NCI-H2196 treated with DMSO at 0.1 percent for 48 hours (cell line): ENCODE measurements at regions not wholly inside any gene's neighbourhood (a gene's known extent, or its start where the extent isn't known, plus 50 kb on each side); places are given as distances from the start of the nearest gene placed in this dataset.
"Not testable (repeated sequence)": the region's sequence is repeated elsewhere in the genome, so short reads cannot be mapped to it uniquely, and the experiment has no call there.

ENCODE experiments used
- DNase-seq: peaks from one replicate; lab custom pipeline; 2025; ENCODE audit not compliant: unreplicated experiment; lab: John Stamatoyannopoulos, UW

DNA sequence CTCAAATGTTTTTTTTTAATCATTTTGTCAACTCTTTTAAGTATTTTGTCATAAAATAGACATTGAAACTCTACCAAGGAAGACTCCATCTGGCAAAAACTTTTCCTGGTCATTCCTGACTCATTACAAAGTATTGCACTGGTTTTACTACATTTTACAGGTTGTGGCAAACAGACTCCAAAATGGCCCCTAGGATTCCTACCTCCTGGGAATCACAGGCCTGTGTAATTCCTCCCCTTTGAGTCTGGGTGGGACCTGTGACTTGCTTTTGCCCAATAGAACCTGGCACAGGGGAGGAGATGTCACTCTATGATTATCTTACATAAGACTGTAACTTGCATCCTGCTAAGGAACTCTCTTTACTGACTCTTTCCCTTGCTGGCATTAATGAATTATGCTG, 123.6 kb upstream of the KCNJ6 start:
- no peak for DNase-seq

DNA sequence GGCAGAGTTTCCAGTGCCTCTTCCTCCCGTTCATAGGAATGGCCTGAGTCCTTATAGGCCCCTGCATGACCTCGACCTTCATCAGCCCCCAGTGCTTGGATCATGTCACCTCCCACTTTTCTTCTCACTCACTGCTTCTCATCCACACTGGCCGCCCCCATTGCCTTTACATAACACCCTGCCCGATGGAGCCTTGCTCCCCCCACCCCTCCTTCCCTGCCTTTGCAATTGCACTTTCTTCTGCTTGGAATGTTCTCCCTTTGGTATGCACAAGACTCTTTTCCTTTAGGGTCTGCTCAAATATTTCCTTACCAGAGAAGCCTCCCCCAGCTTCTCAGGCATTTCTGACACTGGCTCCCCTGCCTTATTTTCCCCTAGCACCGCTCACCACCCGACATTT, 125.2 kb upstream of the KCNJ6 start:
- no peak for DNase-seq

DNA sequence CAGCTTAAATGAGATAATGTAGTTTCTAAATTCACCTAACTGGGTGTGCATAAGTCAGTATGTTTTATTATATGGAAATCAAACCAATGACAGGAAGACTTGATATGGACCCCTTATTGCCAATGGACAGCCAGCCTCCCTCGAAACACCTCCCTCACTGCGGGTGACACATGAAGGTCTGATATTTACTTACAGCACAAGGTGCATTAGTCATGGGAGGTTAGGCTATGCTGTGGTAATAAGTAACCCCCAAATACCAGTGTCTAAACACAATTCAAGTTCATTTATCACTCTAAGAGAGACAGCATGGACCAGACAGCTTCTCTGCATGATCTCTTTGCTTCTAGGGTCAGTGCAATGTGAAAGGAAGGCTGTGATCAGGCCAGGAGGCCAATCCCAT, 126.0 kb upstream of the KCNJ6 start:
- DNase-seq, result no peak

DNA sequence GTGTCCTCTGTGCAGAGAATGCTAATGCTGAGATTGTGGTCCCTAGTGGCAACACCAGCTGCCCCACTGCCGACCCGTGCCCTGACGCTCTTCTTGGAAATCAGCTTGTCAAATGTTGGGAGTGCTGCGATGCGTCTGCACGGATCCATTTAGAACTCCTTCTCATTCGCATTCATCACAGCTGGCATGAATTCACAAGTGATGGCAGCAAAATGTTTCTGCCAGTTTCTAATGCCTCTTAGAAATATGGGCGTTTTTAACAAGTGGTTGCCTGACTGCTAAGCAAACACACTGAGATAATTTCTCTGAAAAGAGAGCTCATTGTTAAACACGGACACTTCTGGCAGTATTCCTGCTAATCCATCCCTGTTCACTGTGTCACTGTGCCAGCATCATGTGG, 131.9 kb upstream of the KCNJ6 start:
- DNase-seq, result peak; percentile 72

DNA sequence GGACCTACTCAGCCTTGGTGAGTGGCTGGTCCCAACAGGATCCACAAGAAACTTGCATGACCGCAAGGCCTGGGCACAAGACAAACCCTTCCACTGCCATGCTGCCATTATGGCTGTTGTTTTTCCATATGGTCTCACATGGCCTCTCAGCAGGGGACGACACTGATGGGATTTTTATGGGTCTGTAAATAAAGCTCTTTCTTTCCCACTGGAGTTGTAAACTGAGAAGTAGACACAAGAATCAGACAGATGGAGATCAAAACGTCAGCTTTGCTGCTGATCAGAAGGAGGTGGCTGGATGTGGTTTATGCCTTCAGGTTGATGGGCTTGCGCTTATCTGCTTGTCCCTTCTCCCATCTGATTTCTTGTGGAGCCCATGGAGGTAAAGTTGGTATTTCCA, 138.1 kb upstream of the KCNJ6 start:
- DNase-seq, result no peak

DNA sequence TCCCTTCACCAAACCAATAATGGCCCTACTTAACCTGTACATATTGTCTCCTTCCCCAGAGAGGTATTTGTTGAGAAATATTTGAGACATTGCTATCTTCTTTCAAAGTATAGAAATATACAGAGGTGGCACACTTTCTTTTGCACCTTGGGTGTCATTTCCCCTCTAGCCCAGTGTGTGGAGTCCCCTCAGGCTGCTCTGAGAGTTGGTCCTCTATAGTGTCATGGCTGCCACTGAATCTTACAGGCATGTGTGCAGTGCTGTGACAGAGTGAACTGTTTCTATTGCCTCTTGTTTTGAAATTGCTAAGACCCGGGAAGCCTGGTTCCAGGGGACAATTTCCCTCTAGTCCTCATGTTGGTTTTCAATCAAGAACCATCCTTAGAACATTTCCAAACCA, 140.2 kb upstream of the KCNJ6 start:
- DNase-seq, result no peak

DNA sequence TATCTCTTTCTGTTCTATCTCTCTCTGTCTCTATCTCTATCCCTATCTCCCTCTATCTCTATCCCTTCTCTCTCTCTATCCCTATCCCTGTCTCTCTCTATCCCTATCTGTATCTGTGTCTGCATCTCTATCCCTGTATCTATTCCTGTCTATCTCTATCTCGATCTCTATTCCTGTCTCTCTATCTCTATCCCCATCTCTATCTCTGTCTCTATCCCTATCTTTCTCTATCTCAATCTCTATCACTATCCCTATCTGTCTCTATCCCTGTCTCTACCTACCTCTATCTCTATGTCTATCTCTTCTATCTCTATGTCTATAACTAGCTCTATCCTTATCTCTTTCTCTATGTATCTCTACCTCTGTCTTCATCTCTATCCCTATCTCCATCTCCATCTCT, 141.4 kb upstream of the KCNJ6 start:
- DNase-seq, result no peak

DNA sequence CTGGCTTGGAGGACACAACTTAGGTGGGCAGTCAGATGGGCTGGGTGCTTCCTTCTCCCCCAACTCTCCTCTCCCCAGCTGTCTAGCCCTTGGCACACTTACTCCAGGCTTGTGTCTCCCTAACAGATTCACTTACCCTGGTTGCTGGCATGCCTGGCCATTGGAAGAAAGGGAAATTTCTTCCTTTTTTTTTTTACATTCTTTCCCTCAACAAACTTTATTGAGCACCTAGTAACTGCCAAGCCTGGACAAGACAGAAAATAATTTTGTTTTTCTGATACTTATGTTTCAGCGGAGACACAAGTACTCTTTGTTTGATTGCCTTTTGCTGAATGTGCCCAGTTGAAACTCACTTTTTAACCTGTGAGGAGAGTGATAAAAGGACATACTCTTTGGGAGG, 144.3 kb upstream of the KCNJ6 start:
- DNase-seq, result no peak

DNA sequence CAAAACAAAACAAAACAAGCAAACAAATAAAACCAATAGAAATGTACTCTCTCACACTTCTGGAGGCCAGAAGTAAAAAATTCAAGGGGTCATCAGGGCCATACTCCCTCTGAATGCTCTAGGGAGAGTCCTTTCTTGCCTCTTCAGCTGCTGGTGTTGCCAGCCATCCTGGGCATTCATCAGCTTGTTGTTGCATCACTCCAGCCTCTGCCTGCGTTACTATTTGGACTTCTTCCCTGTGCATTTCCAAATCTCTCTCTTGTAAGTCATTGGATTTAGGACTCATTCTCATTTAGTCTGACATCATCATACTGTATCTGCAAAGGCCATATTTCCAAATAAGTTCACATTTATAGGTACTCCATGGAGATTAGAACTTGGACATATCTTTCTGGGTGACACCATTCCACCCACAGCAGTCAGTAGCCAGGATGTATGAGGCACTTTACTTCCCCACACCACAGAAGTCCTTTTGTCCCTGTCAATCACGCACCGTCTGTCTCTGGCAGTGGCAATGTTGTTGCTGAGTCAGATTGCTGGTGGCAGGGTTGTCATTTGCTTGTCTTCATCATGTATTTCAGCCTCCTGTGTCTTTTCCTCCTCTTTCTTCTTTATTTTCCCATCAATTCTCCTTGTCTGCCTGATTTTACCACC, 151.0 kb upstream of the KCNJ6 start:
- no peak for DNase-seq

DNA sequence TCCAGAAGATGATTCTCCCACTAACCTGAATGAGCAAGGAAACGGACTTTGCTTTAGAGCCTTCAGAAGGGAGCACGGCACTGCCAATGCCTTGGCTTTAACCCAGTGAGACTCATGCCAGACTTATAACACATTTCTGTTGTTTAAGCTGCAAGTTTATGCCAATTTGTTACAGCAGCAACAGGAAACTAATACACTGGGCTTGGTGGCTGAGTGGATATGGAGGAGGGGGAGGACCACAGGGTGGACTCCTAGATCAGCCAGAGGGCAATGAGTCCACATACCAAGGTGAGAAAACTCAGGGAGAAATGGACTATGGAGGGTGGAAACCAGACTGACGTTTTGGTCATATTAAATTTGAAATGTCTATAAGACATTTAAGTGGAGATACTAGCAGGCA, 156.2 kb upstream of the KCNJ6 start:
- DNase-seq, result no peak

DNA sequence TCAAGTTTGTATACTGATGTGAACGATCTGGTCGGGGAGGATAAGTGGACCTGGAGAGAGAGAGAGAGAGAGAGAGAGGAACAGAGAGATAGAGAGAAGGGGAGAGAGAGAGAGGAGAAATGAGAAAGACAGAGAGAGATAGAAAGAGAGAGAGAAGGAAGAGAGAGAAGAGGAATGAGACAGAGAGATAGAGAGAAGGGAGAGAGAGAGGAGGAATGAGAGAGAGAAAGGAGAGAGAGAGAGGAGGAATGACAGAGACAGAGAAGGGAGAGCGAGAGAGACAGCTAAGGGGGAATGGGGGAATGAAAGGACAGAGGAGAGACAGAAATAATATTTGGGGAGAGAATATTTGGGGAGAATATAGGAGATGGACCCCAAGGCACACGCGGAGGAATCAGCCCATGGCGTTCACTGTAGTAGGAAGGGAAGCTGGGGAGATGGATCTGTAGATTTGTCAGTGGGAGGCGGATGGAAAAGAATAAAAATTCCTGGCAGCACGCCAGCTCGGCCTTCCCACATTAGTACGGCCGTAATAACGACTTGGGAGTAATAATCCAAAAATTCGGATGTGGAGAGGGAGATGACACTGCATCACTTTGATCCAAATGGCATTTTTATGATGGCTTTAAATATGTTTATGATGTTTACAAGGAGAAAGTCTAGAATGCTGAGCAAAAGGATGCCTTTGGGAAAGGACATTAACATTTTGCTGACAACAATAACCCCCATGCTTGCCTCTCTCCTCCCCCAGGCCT, 159.8 kb upstream of the KCNJ6 start:
- no peak for DNase-seq

DNA sequence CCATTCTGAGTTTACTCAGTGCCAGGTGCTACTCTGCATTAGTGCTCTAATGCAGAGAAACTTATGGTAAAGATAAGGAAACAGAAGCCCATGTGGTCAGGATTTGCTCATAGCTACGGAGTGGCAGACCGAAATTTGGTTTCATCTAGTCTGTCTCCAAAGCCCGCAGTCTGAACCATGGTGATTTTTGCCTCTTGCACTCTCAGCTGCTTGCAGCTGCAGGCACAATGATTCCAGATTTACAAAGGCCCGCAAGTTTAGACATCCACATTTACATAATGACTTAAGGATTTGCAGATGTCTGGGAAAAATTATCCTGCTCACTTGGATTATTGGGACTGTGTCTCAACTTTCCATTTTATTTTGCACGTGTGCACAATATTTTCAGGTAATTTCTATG, 161.3 kb upstream of the KCNJ6 start:
- no peak for DNase-seq

DNA sequence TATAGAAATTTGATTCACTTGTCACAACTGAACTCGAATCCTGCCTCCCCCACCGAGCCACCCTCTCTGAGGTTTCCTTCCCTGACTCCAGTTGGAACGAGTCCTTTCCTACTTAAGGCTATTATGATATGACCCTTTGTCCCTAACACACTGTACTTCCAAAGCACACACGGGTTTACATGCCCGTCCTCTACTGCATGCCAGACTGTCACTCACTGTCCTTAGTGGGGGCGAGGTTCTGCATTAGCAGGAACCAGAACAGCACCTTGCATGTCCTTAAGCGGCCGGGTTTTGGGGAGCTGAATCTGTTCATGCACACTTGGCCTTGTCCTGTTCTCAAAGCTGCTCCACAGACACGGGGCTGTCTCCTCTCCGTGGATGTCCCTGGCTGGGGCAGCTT, 164.6 kb upstream of the KCNJ6 start:
- DNase-seq, result no peak

DNA sequence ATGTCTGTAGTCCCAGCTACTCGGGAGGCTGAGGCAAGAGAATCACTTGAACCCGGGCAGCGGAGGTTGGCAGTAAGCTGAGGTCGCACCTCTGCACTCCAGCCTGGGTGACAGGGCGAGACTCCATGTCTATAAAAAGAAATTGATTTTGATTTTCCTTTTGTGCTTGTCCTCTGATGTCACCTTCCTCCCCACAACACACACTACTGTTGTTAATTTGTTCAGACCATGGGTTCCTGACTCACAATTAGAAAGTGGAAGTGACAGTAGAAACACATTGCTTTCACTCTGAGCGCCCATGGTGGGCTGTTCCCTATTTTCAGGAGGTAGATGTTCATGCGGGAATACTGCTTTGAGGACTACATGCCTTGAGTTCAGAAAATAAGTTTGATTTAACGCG, 165.5 kb upstream of the KCNJ6 start:
- DNase-seq, result no peak

DNA sequence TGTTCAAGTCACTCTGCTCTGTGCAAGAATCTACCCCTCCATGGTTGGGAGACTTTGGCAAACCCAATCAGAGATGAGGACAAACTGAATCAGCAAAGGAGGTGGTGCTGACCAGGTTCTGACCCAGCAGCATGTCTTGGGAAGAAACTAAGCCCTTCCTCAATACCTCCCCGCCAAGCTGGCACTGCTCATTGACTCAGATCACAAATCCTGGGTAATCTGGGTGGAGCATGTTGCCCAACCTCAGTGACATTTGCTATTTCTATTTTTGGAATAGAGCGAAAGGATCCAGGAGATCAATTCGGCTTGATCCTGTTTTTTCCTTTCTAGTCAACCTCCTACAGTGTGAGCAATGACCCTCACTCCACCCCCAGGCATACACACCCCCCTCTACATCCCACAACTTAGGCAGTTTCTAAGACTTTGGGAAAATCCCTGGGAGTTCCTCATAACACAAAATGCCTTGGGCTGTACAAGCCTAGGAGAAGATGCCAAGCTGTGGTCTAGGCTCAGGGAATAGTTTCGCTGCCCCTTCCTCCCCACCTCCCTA, 166.8 kb upstream of the KCNJ6 start:
- no peak for DNase-seq

DNA sequence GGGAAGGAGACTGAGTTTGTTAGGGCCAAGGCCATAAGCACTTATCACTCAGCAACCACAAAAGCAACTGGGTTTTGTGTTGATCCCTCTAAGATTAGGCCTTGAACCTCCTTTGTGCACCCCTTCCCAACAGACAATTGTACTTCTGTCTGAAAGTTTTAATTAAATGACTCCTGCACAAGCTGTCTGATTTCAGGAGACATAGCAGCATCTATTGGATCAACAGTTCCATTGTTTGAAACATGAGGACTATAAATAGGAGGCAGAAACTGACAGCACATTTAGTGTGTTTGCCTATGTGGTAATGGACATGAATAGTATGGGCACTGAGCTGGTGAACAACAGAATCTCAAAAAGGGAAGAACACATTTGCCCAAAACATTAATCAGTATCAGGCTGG, 167.3 kb upstream of the KCNJ6 start:
- DNase-seq, result no peak

DNA sequence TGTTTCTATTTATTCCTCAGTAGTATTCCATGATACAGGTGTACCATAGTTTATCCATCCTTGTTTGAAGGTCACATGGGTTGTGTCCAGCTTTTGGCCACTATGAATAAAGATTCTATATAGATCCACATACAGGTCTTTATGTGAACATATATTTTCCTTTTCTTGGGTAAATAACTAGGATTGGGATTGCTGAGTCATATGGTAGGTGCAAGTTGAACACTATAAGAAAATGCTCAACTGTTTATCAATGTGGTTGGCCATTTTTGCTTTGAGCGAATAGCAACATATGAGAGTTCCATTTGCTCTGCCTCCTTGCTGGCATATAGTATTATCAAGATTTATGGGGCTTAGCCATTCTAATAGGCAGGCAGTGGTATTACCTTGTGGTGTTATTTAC, 170.2 kb upstream of the KCNJ15 start:
- no peak for DNase-seq

DNA sequence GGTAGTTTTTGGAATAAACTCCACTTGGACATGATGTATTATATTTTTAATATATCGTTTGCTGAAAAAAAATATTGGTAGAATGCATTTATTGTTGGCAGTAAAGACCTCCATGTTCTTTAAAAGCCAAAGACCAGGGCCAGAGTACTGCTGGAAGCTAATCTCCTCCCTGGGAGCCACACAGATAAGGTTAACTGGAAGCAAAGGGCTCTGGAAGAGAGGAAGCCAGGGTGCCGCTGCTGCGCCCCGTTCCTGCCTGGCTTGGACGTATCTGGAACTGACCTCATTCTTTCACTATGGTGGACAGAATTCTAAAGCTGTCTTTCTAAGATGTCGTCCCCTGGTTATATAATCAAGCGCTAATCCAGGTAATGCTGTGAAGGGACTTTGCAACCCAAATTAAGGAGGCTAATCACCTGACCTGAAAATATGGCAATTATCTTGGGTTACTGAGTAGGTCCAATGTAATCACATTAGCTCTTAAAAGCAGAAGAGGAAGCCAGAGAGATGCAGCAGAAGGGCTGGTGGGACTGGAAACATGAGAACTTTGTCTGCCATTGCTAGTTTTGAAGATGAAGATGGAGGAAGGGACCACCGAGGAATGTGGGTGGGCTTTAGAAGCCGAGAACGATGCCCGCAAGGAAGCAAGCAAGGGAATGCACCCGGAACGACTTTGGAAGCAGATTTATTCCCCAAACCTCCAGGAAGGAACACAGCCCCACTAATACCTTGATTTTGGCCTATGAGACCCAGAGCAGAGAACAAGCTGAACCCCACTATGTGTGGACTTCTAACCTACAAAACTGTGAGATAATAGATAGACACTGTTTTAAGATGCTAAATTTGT, 167.7 kb upstream of the KCNJ15 start:
- DNase-seq, result no peak

DNA sequence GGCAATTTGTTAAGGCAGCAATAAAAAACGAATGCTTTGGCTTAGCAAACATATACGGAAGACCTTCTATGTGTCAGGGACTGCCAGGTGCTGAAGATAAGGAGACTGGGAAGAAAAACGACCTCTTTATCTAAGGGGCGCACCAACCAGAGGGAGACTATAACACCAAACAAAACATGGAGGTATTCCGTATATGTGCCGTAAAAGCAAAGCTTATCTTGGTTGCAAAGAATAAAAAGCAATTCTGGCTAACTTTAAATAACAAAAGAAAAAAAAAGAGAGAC, 167.1 kb upstream of the KCNJ15 start:
- DNase-seq, result no peak

DNA sequence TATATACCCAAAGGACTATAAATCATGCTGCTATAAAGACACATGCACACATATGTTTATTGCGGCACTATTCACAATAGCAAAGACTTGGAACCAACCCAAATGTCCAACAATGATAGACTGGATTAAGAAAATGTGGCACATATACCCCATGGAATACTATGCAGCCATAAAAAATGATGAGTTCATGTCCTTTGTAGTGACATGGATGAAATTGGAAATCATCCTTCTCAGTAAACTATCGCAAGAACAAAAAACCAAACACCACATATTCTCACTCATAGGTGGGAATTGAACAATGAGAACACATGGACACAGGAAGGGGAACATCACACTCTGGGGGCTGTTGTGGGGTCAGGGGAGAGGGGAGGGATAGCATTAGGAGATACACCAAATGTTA, 165.7 kb upstream of the KCNJ15 start:
- not testable (repeated sequence) for DNase-seq

DNA sequence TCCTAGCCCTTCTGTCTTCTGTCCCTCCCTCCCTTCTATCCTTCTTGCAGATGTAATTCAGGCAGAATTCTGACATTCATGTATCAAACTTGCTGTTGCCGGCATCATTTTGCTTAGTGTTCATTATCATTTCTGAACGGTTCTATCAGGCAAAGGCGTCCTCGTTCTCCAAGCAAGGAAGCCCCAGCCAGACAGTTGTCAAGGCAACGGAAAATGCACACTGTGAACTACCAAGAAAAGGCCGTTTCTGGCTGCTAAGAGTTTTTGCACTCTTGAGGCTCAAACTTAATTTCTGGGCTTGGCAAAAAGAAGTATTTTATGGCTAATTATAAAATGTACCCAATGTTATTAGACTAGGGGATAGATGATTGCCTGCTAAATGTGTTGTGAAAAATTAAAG, 164.7 kb upstream of the KCNJ15 start:
- DNase-seq, result no peak

DNA sequence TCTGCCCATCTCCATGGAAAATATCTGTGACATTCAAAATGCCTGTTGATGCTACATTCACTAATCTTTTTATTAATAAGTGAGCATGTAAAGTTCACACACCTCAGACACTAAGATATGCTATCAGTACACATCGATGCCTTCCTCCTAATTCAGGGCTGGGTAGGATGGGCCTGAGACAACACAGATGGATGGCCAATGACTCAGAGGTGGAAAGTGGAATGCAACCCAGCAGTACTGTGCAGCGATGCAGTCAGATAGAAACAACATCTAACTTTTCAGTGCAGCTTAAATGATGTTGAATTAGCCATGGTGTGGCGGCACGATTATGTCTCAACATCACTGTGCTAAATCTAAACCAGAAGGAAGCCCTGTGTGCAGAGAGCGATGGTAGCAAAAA, 161.6 kb upstream of the KCNJ15 start:
- DNase-seq, result no peak
